ENCODE measurements at regions not wholly inside any gene's neighbourhood (a gene's known extent, or its start where the extent isn't known, plus 50 kb on each side); places are given as distances from the start of the nearest gene placed in this dataset.
"Not testable (repeated sequence)": the region's sequence is repeated elsewhere in the genome, so short reads cannot be mapped to it uniquely, and the experiment has no call there.

GRCh38 chr18:2201036-2201600, 370.2 kb downstream of the METTL4 start:
- DNase-seq = no peak

- DNase-seq = no peak
Observed at GRCh38 chr18:2204736-2205135, 366.6 kb downstream of the METTL4 start.

GRCh38 chr18:2207294-2207693, 364.0 kb downstream of the METTL4 start:
- no peak for DNase-seq

DNA sequence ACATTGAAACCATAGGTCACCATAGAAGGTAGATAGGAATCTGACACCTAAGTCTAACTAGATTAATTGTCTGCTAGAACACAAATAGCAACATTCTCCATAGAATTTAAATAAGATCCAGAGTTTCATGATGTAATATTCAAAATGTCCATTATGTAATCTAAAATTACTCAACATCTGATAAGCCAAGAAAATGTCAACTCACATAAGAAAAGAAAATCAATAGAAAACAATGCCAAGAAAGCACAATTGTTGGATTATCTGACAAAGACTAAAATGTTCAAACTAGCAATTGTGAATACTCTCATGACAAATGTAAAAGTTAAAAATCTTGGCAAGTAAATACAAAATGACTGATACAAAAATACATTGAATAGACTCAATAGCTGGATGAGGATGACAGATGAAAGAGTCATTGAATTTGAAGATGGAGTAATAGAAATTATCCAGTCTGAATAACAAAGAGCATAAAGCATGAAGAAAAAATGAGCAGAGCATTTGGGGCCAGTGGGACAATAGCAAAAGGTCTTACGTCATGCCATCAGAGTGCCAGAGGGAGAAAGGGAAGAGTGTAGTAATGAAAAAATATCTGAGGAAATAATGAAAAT, 358.6 kb downstream of the METTL4 start:
- DNase-seq = no peak

DNA sequence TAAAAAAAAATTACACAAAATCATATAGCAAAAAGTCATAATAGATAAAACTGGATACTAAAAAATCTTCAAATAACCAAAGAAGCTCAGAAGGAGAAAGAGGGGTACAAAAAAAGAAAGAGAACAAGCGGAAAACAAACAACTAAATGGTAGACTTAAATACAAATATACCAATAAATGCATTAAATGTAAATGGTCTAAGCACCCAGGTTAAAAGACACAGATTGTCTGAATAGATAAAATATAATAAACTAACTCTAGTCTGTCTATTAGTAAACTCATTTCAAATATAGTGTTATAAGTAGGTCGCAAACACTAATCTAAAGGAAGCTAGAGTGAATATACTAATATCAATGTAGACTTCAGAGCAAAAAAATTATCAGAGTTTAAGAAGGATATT, 357.4 kb downstream of the METTL4 start:
- DNase-seq = no peak

GRCh38 chr18:2217356-2217755, 353.9 kb downstream of the METTL4 start:
- DNase-seq = no peak

- no peak for DNase-seq
Observed at GRCh38 chr18:2218101-2218500, 353.2 kb downstream of the METTL4 start.

- no peak for DNase-seq
Observed at GRCh38 chr18:2219706-2220105, 351.6 kb downstream of the METTL4 start.

DNA sequence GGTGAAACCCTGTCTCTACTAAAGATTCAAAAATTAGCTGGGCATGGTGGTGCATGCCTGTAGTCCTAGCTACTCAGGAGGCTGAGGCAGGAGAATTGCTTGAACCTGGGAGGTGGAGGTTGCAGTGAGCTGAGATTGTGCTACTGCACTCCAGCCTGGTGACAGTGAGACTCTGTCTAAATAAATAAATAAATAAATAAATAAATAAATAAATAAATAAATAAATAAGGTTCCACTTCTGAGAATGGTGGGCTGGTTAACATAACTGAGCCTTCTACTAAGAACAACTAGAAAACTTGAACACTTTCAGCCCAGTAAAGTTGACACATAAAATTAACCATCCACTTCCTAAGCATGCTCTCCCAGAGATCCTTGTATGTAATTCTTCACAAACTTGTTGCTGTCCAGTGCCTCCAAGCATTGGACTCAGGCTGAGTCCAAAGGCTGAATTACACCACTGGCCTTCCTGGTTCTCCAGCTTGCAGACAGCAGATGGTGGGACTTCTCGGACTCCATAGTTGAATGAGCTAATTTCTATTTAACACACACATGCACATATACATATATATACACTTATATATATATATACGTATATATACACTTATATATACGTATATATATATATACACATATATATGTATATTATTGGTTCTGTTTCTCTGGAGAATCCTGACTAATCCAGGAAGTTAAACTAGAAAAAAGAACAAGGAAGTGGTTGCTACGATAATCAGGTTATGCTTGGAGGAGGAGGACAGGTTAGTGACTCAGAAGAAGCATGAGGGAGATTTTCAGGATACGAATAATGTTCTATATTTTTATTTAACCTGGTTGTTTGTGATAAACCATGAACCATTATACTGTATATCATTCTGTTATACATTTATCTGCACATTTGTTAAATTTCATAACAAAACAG, 348.8 kb downstream of the METTL4 start:
- no peak for DNase-seq

DNA sequence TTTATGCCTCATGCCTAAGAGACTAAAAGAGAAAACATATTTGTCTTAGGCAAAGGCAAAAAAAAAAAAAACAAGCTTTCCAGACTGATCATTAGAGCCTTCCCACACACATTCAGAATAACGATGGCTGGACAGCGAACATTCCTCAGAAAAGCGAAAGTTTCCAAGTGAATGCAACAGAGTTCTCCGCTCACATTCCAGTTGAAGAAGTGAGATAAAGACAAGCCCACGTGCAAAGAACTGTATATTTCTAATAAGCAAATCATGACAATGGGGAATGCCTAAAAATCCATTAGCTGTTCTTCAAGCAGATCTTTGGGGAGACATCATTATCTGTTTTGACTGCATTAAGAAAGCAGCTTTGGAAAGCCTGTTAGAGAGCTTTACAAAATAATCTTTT, 347.9 kb downstream of the METTL4 start:
- DNase-seq = no peak

DNA sequence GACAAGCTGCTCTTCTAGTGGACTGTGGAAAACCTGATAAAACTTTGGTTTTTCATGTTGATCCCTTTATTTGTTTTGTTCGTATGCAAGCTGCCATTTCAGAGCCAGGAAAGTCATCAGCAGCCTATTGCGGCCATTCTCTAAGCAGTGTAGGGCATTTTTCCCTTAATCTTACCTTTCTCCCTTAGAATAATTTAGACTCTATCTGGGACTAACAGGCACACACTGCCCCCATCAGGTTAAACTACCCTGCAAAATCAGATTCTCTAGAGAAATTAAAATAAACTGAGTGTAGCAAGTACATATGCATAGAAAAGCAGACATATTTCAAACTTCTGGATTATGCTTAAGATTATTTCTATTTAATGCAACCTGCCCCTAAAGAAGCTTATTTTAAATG, 347.5 kb downstream of the METTL4 start:
- DNase-seq = peak; percentile 29

DNA sequence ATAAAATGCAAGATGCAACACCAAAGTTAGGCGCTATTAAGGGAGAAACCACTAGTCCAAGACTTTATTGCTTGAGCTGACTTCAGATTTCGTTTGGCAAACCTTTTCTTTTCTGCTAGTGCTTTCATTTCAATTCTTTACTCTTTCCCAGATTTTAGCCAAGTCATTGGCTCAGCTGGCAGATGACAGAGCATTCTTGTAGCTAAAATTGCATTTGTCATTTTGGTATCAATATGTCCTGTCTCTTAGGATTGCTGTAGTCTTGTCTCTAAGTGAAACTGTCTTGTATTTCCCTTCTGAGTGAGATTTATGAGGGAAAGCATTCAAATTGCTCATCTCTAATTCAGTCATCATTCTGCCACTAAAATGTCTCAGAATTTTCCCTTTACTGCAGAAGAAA, 335.1 kb downstream of the METTL4 start:
- no peak for DNase-seq

GRCh38 chr18:2237706-2238105, 333.6 kb downstream of the METTL4 start:
- no peak for DNase-seq

DNA sequence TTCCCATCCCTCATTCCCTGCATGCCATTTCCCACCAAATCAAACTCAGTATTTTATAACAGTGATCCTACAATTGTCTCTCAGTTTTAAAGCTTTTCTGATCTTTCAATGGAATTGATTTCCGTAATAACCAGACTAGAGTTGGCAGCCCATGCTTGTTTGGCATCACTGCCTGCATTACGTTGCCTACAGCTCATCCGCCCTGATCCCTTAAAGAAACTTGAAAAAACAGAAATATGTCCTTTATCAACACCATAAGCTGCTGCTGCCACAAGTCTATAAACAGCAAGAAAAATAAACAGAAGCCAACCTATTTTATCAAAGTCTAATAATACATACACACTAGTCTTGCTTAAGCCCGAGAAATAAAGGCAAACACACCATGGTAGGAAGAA, 331.0 kb downstream of the METTL4 start:
- DNase-seq = no peak

DNA sequence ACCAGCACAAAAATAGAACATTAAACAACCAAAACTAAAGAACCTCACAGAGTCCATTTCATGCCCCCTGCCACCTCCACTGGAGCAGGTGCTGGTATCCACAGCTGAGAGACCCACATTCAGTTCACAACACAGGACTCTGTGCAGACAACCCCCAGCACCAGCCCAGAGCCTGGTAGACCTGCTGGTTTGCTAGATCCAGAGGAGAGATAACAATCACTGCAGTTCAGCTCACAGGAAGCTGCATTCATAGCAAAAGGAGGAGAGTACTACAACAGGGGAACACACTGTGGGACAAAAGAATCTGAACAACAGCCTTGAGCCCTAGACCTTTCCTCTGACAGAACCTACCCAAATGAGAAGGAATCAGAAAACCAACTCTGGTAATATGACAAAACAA, 326.7 kb downstream of the METTL4 start:
- DNase-seq = no peak

- not testable (repeated sequence) for DNase-seq
Observed at GRCh38 chr18:2247101-2247500, 324.2 kb downstream of the METTL4 start.

DNA sequence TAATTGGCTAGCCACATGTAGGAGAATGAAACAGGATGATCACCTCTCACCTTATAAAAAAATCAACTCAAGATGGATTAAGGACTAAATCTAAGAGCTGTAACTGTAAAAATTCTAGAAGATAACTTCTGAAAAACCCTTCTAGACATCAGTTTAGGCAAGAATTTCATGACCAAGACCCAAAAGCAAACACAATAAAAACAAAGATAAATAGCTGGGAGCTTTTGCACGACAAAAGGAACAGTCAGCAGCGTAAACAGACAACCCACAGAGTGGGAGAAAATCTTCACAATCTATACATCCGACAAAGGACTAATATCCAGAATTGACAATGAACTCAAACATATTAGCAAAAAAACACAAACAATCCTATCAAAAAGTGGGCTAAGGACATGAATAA, 316.3 kb downstream of the METTL4 start:
- DNase-seq = no peak

DNA sequence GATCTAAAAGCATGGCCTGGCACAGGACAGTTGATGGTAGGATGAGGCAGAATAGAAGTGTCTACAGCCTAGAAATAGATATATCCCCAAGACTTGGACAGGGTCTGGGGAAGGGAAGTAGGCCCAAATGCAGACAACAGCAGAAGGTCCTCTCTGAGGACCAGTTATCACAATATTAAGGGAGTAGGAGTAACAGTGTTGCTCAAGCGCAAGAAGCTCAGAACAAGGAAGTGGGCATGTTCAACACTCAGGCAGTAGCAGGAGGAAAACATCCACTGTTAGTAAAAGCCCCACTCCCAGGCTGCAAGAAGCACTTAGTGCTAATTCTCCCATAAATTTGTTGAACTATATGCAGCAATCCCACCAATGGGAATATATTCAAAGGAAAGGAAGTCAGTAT, 314.7 kb downstream of the METTL4 start:
- DNase-seq = no peak

GRCh38 chr18:2258954-2259353, 312.4 kb downstream of the METTL4 start:
- no peak for DNase-seq

- no peak for DNase-seq
Observed at GRCh38 chr18:2263303-2263890, 307.9 kb downstream of the METTL4 start.

GRCh38 chr18:2274613-2275012, 296.7 kb downstream of the METTL4 start:
- DNase-seq = no peak

DNA sequence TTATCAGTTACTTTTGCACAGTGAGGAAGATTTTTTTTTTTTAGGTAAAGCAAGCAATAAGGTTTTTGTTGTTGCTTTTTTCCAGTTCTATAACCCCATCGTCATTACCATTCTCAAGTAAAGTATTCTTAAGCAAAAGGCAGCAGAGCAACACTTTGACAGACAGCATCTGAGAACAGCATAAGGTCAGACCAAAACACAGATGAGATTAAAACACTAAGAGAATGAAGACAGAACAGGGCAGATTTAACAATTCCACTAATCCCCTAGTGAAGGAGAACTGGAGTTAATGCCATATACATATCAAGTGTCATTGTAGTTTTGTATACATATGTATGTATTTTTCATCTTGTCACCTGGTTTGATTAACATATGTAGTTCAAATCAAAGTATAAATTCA, 290.2 kb downstream of the METTL4 start:
- no peak for DNase-seq

- DNase-seq = no peak
Observed at GRCh38 chr18:2281523-2282199, 289.6 kb downstream of the METTL4 start.
